KMS-11 (cell line): ENCODE measurements at regions not wholly inside any gene's neighbourhood (a gene's known extent, or its start where the extent isn't known, plus 50 kb on each side); places are given as distances from the start of the nearest gene placed in this dataset.

Source experiments
- H2AFZ ChIP-seq: fragments of 200-600 bp; sonication (generic); 2 replicates; pipeline ENCODE4 v1.6.1; 2016; ENCODE audit warnings: antibody characterized with exemption, mixed run types, low read depth
- H3K27ac ChIP-seq: fragments of 200-600 bp; sonication (generic); 2 replicates; pipeline ENCODE4 v1.6.1; 2016; ENCODE audit warnings: mild to moderate bottlenecking, mixed run types
- H3K27me3 ChIP-seq: fragments of 200-600 bp; sonication (generic); 2 replicates; pipeline ENCODE4 v1.6.1; 2017; ENCODE audit warnings: mild to moderate bottlenecking, low read depth, mixed run types, moderate library complexity; ENCODE audit not compliant: insufficient read depth
- H3K36me3 ChIP-seq: fragments of 200-600 bp; sonication (generic); 2 replicates; pipeline ENCODE4 v1.6.1; 2017; ENCODE audit warnings: mild to moderate bottlenecking, mixed run types; ENCODE audit not compliant: insufficient read depth
- H3K4me1 ChIP-seq: fragments of 200-600 bp; sonication (generic); 2 replicates; pipeline ENCODE4 v1.6.1; 2016; ENCODE audit warnings: mild to moderate bottlenecking, low read depth, mixed run types; ENCODE audit not compliant: poor library complexity, severe bottlenecking
- H3K4me2 ChIP-seq: fragments of 200-600 bp; sonication (generic); 2 replicates; pipeline ENCODE4 v1.7.0; 2016; ENCODE audit warnings: mild to moderate bottlenecking, mixed run types
- H3K4me3 ChIP-seq: fragments of 200-600 bp; sonication (generic); IDR thresholded peaks from 2 replicates; pipeline ENCODE4 v1.6.1; 2017; ENCODE audit warnings: low read depth, low read length, mixed read lengths; ENCODE audit not compliant: insufficient read depth
- H3K79me2 ChIP-seq: fragments of 200-600 bp; sonication (generic); 2 replicates; pipeline ENCODE4 v1.6.1; 2016; ENCODE audit warnings: low read depth, mixed run types; ENCODE audit not compliant: insufficient read depth
- H3K9ac ChIP-seq: fragments of 200-600 bp; sonication (generic); 2 replicates; pipeline ENCODE4 v1.6.1; 2016; ENCODE audit warnings: mild to moderate bottlenecking, mixed run types
- H4K20me1 ChIP-seq: fragments of 200-600 bp; sonication (generic); 2 replicates; pipeline ENCODE4 v1.6.1; 2016; ENCODE audit warnings: mild to moderate bottlenecking, mixed run types; ENCODE audit not compliant: insufficient read depth
- CTCF ChIP-seq: fragments of 200-600 bp; sonication (generic); conservative IDR thresholded peaks from 2 replicates; pipeline ENCODE4 v1.6.1; 2017; ENCODE audit warnings: low read depth, mild to moderate bottlenecking, antibody characterized with exemption, low read length, moderate library complexity, mixed read lengths

DNA sequence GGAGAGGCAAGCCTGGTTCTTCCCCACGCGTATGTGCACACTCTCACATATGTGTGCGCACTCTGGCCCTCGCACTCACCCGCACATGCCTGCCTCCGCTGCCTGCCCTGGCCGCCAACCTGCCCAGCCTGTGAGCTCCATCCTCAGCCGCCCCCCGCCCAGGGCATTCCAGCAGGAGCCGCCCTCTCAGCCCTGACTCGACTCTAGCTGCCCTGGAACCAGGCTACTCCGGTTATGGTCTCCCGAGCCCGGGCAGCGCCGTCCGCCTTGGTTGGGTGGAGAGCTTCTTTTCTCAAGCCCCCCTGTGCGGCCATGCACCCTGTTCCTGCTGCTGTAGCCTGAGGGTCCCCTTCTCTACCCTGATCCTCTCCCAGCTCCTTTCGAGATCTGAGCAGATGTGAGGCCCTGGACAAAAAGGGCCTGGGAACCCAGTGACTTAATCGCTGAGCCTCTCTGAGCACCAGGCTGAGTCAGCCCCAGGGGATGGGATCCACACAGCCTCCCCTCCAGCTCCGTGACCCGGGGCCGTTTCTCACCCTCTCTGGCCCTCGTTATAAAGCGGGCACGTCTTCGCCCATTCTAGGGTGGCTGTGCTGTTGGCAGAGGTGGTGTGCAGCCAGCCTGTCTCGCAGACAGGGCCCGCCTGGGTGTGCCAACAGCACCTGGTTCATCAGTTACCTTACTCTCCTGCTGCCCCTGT, 191.5 kb downstream of the TEX29 start:
- no peak overlapping the region for H3K4me2 ChIP-seq
- H4K20me1 ChIP-seq: no peaks in the 10 kb centered on the region
- H3K27ac ChIP-seq: no peak overlapping the region
- H3K9ac ChIP-seq: no peak overlapping the region
- no peaks in the 10 kb centered on the region for H3K4me1 ChIP-seq
- no peaks in the 10 kb centered on the region for H3K79me2 ChIP-seq
- H3K36me3 ChIP-seq: no peaks in the 10 kb centered on the region
- no peak overlapping the region for H2AFZ ChIP-seq
- H3K27me3 ChIP-seq: no peaks in the 10 kb centered on the region
- no peak for TF ChIP-seq CTCF
- H3K4me3 ChIP-seq: no peak overlapping the region

- Histone ChIP-seq H3K4me2 (no peak overlapping the region), H4K20me1 (no peaks in the 10 kb centered on the region), H3K27ac (no peak overlapping the region), H2AFZ (no peak overlapping the region), H3K4me3 (no peak overlapping the region), H3K27me3 (no peaks in the 10 kb centered on the region), H3K4me1 (no peaks in the 10 kb centered on the region), H3K9ac (no peak overlapping the region), H3K36me3 (no peaks in the 10 kb centered on the region), H3K79me2 (no peaks in the 10 kb centered on the region)
- no peak for TF ChIP-seq CTCF
Measured at GRCh38 chr13:111512707-111513106, 192.3 kb downstream of the TEX29 start.

DNA sequence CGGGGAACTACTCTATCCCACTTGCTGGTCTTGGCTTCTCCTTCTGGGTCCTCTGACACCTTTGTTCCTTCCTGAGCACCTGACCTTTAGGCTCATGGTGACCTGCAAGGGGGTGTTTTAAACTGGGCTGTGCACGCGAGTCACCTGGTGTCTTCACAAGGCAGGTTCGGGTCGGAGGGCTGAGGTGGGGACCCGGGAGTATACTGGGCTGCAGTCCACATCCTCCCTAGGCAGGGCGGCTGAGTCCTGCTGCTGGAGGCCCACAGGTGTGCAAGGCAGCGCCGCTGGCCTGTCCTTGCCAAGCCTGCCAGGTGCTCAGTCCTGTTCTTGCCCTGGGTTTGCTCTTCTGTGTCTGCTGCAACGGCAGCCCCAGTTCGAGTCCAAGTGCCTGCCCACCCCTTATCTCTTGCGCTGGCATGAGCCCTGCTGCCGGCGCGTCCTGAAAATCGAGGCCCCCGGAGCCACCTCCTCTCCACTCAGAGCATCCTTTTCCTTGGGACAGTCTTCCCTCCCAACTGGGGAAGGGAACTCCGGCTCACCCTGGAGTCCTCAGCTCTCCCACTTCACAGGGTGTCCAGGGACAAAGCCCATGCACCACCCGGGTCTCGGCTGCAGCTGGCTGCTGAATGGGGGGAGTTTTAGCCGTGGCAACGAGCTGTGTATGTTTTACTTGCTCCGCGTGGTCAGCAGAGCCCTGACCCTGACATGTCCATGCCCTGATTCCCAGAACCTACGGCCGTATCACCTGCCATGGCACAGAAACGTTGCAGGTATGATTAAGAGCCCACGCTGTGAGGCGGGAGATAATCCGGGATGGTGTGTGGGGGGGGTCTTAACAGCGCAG, 193.5 kb downstream of the TEX29 start:
- Histone ChIP-seq H3K27ac (no peak overlapping the region), H3K9ac (no peak overlapping the region), H2AFZ (no peak overlapping the region), H3K4me1 (no peaks in the 10 kb centered on the region), H3K4me2 (no peak overlapping the region), H3K79me2 (no peaks in the 10 kb centered on the region), H4K20me1 (no peaks in the 10 kb centered on the region), H3K36me3 (no peaks in the 10 kb centered on the region), H3K4me3 (no peak overlapping the region), H3K27me3 (no peaks in the 10 kb centered on the region)
- TF ChIP-seq CTCF: no peak

DNA sequence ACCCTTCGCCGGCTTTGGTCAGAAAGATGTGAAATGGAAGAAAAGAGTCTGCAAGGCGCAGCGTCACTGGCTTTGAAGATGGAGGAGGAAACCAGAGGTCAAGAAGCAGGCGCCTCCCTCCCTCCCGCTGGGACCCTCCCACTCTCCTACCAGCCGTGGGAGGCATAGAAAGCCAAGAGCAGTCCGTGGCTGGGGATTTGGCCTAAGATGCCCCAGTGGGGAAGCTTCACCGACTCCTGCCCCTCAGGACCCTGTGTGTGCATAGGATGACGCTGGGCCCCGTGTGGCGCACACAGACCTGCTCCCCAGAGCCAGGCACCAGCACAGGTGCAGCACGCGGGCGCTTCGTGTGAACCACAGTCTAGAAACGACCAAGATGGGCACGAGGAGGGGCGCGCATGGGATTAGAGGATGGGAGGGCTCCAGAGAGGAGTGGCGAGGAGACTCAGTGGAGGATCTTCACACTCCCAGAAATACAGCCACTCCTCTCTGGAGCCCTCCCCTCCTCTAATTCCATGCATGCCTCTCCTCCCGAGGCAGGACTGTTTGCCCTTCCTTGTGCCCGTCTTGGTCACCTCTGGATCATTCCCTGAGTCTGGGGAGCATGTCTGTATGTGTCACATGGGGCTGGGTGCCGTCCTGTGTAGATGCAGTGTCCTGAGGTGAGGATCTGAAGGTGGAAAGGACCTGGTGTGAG, 194.3 kb downstream of the TEX29 start:
- Histone ChIP-seq H3K79me2 (no peaks in the 10 kb centered on the region), H3K4me3 (no peak overlapping the region), H4K20me1 (no peaks in the 10 kb centered on the region), H3K27me3 (no peaks in the 10 kb centered on the region), H3K27ac (no peak overlapping the region), H3K4me1 (no peaks in the 10 kb centered on the region), H3K4me2 (no peak overlapping the region), H2AFZ (no peak overlapping the region), H3K36me3 (no peaks in the 10 kb centered on the region), H3K9ac (no peak overlapping the region)
- no peak for TF ChIP-seq CTCF
